ENCODE measurements at regions not wholly inside any gene's neighbourhood (a gene's known extent, or its start where the extent isn't known, plus 50 kb on each side); places are given as distances from the start of the nearest gene placed in this dataset.

DNA sequence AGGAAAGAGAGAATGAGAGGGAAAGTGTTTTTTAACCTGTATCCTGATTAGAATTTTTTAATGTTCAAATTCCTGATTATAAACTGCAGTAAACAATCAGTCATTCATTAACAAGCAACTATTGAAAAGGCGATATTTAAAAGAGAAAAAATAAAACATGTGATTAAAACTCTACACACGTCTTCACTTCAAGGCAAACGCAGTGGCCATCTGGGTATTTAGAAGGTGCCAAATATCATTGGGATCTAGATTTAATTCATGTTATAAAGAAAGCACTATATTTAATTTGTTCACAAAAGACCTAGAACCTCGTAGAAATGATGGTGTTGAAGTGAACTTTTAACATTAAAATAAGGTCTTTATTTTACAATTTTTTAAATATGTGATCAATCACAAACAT, 189.4 kb upstream of the KLF14 start (continued):
- TF ChIP-seq, protein P1, sequence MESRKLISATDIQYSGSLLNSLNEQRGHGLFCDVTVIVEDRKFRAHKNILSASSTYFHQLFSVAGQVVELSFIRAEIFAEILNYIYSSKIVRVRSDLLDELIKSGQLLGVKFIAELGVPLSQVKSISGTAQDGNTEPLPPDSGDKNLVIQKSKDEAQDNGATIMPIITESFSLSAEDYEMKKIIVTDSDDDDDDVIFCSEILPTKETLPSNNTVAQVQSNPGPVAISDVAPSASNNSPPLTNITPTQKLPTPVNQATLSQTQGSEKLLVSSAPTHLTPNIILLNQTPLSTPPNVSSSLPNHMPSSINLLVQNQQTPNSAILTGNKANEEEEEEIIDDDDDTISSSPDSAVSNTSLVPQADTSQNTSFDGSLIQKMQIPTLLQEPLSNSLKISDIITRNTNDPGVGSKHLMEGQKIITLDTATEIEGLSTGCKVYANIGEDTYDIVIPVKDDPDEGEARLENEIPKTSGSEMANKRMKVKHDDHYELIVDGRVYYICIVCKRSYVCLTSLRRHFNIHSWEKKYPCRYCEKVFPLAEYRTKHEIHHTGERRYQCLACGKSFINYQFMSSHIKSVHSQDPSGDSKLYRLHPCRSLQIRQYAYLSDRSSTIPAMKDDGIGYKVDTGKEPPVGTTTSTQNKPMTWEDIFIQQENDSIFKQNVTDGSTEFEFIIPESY (IDR thresholded peaks at IDR 0.05; ENCODE audit: extremely low read depth, insufficient replicate concordance, low read length), result no peak
- TF ChIP-seq, protein P2, sequence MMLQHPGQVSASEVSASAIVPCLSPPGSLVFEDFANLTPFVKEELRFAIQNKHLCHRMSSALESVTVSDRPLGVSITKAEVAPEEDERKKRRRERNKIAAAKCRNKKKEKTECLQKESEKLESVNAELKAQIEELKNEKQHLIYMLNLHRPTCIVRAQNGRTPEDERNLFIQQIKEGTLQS (IDR thresholded peaks at IDR 0.05), result no peak
- no peak for TF ChIP-seq ELF1 (IDR thresholded peaks at IDR 0.05; ENCODE audit: borderline replicate concordance, low read depth)
- no peak for TF ChIP-seq RAD21 (IDR thresholded peaks at IDR 0.05; ENCODE audit: low read depth)
- TF ChIP-seq, protein P3, sequence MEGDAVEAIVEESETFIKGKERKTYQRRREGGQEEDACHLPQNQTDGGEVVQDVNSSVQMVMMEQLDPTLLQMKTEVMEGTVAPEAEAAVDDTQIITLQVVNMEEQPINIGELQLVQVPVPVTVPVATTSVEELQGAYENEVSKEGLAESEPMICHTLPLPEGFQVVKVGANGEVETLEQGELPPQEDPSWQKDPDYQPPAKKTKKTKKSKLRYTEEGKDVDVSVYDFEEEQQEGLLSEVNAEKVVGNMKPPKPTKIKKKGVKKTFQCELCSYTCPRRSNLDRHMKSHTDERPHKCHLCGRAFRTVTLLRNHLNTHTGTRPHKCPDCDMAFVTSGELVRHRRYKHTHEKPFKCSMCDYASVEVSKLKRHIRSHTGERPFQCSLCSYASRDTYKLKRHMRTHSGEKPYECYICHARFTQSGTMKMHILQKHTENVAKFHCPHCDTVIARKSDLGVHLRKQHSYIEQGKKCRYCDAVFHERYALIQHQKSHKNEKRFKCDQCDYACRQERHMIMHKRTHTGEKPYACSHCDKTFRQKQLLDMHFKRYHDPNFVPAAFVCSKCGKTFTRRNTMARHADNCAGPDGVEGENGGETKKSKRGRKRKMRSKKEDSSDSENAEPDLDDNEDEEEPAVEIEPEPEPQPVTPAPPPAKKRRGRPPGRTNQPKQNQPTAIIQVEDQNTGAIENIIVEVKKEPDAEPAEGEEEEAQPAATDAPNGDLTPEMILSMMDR (IDR thresholded peaks at IDR 0.05 in 2 of 3, conservative IDR thresholded peaks at IDR 0.05 in 1 of 3; ENCODE audit: borderline replicate concordance in 1 of 3, insufficient read depth in 1 of 3, low read depth in 2 of 3, low read length in 2 of 3), result no peak

DNA sequence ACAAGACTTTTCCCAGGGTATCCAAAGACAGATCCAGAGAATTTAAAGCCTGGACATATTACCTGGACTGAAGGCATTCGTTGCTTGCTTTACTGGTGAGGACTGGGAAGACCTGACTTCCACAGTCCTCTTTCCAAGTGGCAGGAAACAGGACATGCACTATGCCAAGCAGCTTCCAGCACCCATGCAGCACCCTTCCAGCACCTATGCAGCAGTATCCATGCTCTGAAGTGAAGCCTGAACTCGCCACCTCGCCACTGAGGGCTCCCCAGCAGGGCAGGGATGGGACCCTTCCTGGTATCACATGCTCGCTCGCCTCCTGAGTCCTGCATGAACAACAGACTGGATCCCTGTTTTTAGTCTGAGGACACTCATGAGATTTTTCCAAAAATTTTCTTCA, 189.9 kb upstream of the KLF14 start:
- Histone ChIP-seq H3K9ac (ENCODE audit: low read length) (peak overlapping the region; percentile 80), H4K20me1 (ENCODE audit: insufficient read depth) (no peaks in the 10 kb centered on the region), H3K9me3 (ENCODE audit: control insufficient read depth in 1 of 2, insufficient read depth in 1 of 2, low read depth in 1 of 2, low read length in 2 of 2) (no peaks in the 10 kb centered on the region), H3K4me2 (ENCODE audit: low read length) (peak overlapping the region; percentile 15; the same call in 1 of the 2 replicates), H3K27me3 (ENCODE audit: insufficient read depth, low read length) (no peaks in the 10 kb centered on the region), H2AFZ (ENCODE audit: low read depth, low read length, poor library complexity, severe bottlenecking) (no peak overlapping the region), H3K27ac (ENCODE audit: low read depth, low read length) (peak overlapping the region; percentile 99), H3K36me3 (ENCODE audit: control insufficient read depth in 1 of 2, insufficient read depth in 2 of 2, low read length in 2 of 2) (peaks cover 3 to 35% of the 10 kb centered on the region in 2 experiments; a peak in 2 of 4 replicates), H3K4me3 (replicated peaks in 1 of 2; ENCODE audit: low read depth in 1 of 2, low read length in 2 of 2) (no peak overlapping the region), H3K9me2 (ENCODE audit: insufficient read depth) (no peaks in the 10 kb centered on the region), H3K4me1 (ENCODE audit: control insufficient read depth in 1 of 2, insufficient read depth in 2 of 2, low read length in 2 of 2) (peaks cover 85 to 100% of the 10 kb centered on the region in 2 experiments), H3K79me2 (ENCODE audit: insufficient read depth, low read length) (peaks cover 100% of the 10 kb centered on the region)
- ChIA-PET CTCF (no interaction called here), RAD21 (ENCODE audit: low non-redundant PET in 1 of 2, low total read pairs in 2 of 2, uncharacterized antibody in 2 of 2, unreplicated experiment in 2 of 2) (no interaction called here), POLR2A (interaction anchor here (3.4 kb wide), 1 partner anchor 12 kb away, joined by 17 read pairs; no protein-coding TSS in a partner anchor)
- DNase-seq (ENCODE audit: low read depth, low spot score) (no peak), ATAC-seq (peak; percentile 6; the same call in 1 of the 2 replicates)
- TF ChIP-seq EZH2 (IDR thresholded peaks at IDR 0.05), result no peak
- TF ChIP-seq, protein P2 (IDR thresholded peaks at IDR 0.05), result no peak
- no peak for TF ChIP-seq FOSL1 (IDR thresholded peaks at IDR 0.05; ENCODE audit: low read depth)
- TF ChIP-seq, protein P4, sequence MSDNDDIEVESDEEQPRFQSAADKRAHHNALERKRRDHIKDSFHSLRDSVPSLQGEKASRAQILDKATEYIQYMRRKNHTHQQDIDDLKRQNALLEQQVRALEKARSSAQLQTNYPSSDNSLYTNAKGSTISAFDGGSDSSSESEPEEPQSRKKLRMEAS (IDR thresholded peaks at IDR 0.05), result no peak
- TF ChIP-seq POLR2A (IDR thresholded peaks at IDR 0.05; ENCODE audit: borderline replicate concordance, extremely low read depth, insufficient read depth, insufficient read length), result no peak
- TF ChIP-seq CBX3 (IDR thresholded peaks at IDR 0.05; ENCODE audit: low read depth), result no peak
- peak; percentile 47 for TF ChIP-seq POLR2AphosphoS5 (IDR thresholded peaks at IDR 0.05; ENCODE audit: low read depth, low read length)
- TF ChIP-seq, protein P5, sequence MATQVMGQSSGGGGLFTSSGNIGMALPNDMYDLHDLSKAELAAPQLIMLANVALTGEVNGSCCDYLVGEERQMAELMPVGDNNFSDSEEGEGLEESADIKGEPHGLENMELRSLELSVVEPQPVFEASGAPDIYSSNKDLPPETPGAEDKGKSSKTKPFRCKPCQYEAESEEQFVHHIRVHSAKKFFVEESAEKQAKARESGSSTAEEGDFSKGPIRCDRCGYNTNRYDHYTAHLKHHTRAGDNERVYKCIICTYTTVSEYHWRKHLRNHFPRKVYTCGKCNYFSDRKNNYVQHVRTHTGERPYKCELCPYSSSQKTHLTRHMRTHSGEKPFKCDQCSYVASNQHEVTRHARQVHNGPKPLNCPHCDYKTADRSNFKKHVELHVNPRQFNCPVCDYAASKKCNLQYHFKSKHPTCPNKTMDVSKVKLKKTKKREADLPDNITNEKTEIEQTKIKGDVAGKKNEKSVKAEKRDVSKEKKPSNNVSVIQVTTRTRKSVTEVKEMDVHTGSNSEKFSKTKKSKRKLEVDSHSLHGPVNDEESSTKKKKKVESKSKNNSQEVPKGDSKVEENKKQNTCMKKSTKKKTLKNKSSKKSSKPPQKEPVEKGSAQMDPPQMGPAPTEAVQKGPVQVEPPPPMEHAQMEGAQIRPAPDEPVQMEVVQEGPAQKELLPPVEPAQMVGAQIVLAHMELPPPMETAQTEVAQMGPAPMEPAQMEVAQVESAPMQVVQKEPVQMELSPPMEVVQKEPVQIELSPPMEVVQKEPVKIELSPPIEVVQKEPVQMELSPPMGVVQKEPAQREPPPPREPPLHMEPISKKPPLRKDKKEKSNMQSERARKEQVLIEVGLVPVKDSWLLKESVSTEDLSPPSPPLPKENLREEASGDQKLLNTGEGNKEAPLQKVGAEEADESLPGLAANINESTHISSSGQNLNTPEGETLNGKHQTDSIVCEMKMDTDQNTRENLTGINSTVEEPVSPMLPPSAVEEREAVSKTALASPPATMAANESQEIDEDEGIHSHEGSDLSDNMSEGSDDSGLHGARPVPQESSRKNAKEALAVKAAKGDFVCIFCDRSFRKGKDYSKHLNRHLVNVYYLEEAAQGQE (IDR thresholded peaks at IDR 0.05; ENCODE audit: low read depth), result no peak
- BruUV-seq (replicated peaks), result no TSS peak
- intact Hi-C loops (cut with micrococcal nuclease), result no loop called here
